WTC11 (cell line): ENCODE measurements at regions not wholly inside any gene's neighbourhood (a gene's known extent, or its start where the extent isn't known, plus 50 kb on each side); places are given as distances from the start of the nearest gene placed in this dataset.

ENCODE experiments used
- ATAC-seq: fragments of 200-7000 bp; cut with Tn5 transposase; 2 replicates; pipeline ENCODE4 v1.10.0; 2021; ENCODE audit warnings: mild to moderate bottlenecking, moderate library complexity
- CTCF ChIA-PET: fragments of 300-600 bp; sonication (Branson Sonifier 250); formaldehyde crosslinking; loops from one replicate; lab custom pipeline; 2021; ENCODE audit warnings: antibody characterized with exemption; lab: Charles Lee
- POLR2A ChIA-PET: fragments of 350-600 bp; sonication (Branson Sonifier 250); formaldehyde crosslinking; loops from one replicate; lab custom pipeline; 2021; ENCODE audit warnings: antibody characterized with exemption; lab: Charles Lee
- DNase-seq: peaks from one replicate; pipeline ENCODE4 v3.0.0; 2021; ENCODE audit warnings: low spot score
- H3K27ac Mint-ChIP-seq: 2 replicates; pipeline ENCODE4 v1.8.0; 2021; ENCODE audit warnings: mixed read lengths
- H3K27me3 Mint-ChIP-seq: 2 replicates; pipeline ENCODE4 v1.8.0; 2021; ENCODE audit warnings: low read depth, mild to moderate bottlenecking, moderate library complexity, mixed read lengths
- H3K36me3 Mint-ChIP-seq: 2 replicates; pipeline ENCODE4 v1.8.0; 2021; ENCODE audit warnings: mixed read lengths
- H3K4me1 Mint-ChIP-seq: 2 replicates; pipeline ENCODE4 v1.8.0; 2022; ENCODE audit warnings: mixed read lengths
- H3K4me3 Mint-ChIP-seq: 2 replicates; pipeline ENCODE4 v1.8.0; 2021; ENCODE audit warnings: mild to moderate bottlenecking, moderate library complexity, mixed read lengths
- H3K9me3 Mint-ChIP-seq: 2 replicates; pipeline ENCODE4 v1.8.0; 2021; ENCODE audit warnings: mixed read lengths
- ATF6 ChIP-seq: sonication (generic); formaldehyde crosslinking; IDR thresholded peaks from 2 replicates; pipeline ENCODE4 v1.8.1; 2023; ENCODE audit warnings: mild to moderate bottlenecking, missing genetic modification reagents
- E2F1 ChIP-seq: sonication (generic); formaldehyde crosslinking; IDR thresholded peaks from 2 replicates; pipeline ENCODE4 v1.8.0; 2022; ENCODE audit warnings: mild to moderate bottlenecking, missing genetic modification reagents
- E2F5 ChIP-seq: sonication (generic); formaldehyde crosslinking; IDR thresholded peaks from 2 replicates; pipeline ENCODE4 v1.8.1; 2022; ENCODE audit warnings: mild to moderate bottlenecking, moderate library complexity, missing genetic modification reagents
- GTF2I ChIP-seq: fragments of 250-450 bp; sonication (Bioruptor Pico); conservative IDR thresholded peaks from 2 replicates; pipeline ENCODE4 v1.4.0; 2021; ENCODE audit warnings: mild to moderate bottlenecking
- HMGA2 ChIP-seq: fragments of 250-450 bp; sonication (Bioruptor Pico); IDR thresholded peaks from 2 replicates; pipeline ENCODE4 v1.4.0; 2021; ENCODE audit warnings: mild to moderate bottlenecking, moderate library complexity
- HMGXB4 ChIP-seq: sonication (generic); formaldehyde crosslinking; IDR thresholded peaks from 2 replicates; pipeline ENCODE4 v1.8.1; 2023; ENCODE audit warnings: mild to moderate bottlenecking, moderate library complexity, missing genetic modification reagents
- MAX ChIP-seq: sonication (generic); formaldehyde crosslinking; IDR thresholded peaks from 2 replicates; pipeline ENCODE4 v1.8.0; 2022; ENCODE audit warnings: mild to moderate bottlenecking, missing genetic modification reagents
- MYBL2 ChIP-seq: sonication (generic); formaldehyde crosslinking; IDR thresholded peaks from 2 replicates; pipeline ENCODE4 v1.8.1; 2023; ENCODE audit warnings: mild to moderate bottlenecking, moderate library complexity, missing genetic modification reagents
- RELA ChIP-seq: sonication (generic); formaldehyde crosslinking; IDR thresholded peaks from 2 replicates; pipeline ENCODE4 v1.8.1; 2022; ENCODE audit warnings: missing genetic modification reagents, mild to moderate bottlenecking, borderline replicate concordance
- RORB ChIP-seq: fragments of 250-450 bp; sonication (Bioruptor Pico); IDR thresholded peaks from 2 replicates; pipeline ENCODE4 v1.9.0; 2021; ENCODE audit warnings: mild to moderate bottlenecking
- SMAD3 ChIP-seq: sonication (generic); formaldehyde crosslinking; IDR thresholded peaks from 2 replicates; pipeline ENCODE4 v1.8.0; 2022; ENCODE audit warnings: missing genetic modification reagents, mild to moderate bottlenecking, borderline replicate concordance
- SP1 ChIP-seq: sonication (generic); formaldehyde crosslinking; conservative IDR thresholded peaks from 2 replicates; pipeline ENCODE4 v1.8.1; 2022; ENCODE audit warnings: missing genetic modification reagents
- USF1 ChIP-seq: sonication (generic); formaldehyde crosslinking; IDR thresholded peaks from 2 replicates; pipeline ENCODE4 v1.8.0; 2022; ENCODE audit warnings: mild to moderate bottlenecking, missing genetic modification reagents
- ZNF219 ChIP-seq: sonication (generic); formaldehyde crosslinking; IDR thresholded peaks from 2 replicates; pipeline ENCODE4 v1.8.0; 2023; ENCODE audit warnings: missing genetic modification reagents, mild to moderate bottlenecking, borderline replicate concordance
- ZNF232 ChIP-seq: sonication (generic); formaldehyde crosslinking; IDR thresholded peaks from 2 replicates; pipeline ENCODE4 v1.8.0; 2022; ENCODE audit warnings: mild to moderate bottlenecking, missing genetic modification reagents
- ZNF317 ChIP-seq: sonication (generic); formaldehyde crosslinking; IDR thresholded peaks from 2 replicates; pipeline ENCODE4 v1.8.1; 2023; ENCODE audit warnings: low read depth, mild to moderate bottlenecking, moderate library complexity, missing genetic modification reagents, borderline replicate concordance
- ZNF423 ChIP-seq: fragments of 250-450 bp; sonication (Bioruptor Pico); IDR thresholded peaks from 2 replicates; pipeline ENCODE4 v2.1.2; 2022; ENCODE audit warnings: mild to moderate bottlenecking, moderate library complexity
- ZNF425 ChIP-seq: fragments of 250-450 bp; sonication (Bioruptor Pico); conservative IDR thresholded peaks from 2 replicates; pipeline ENCODE4 v1.9.0; 2021; ENCODE audit warnings: mild to moderate bottlenecking
- ZNF532 ChIP-seq: fragments of 250-450 bp; sonication (Bioruptor Pico); IDR thresholded peaks from 2 replicates; pipeline ENCODE4 v1.9.0; 2021; ENCODE audit warnings: mild to moderate bottlenecking, borderline replicate concordance

- Mint-ChIP-seq H3K27me3 (no peaks in the 10 kb centered on the region), H3K4me3 (no peak overlapping the region), H3K9me3 (peaks cover 19% of the 10 kb centered on the region), H3K27ac (no peak overlapping the region), H3K4me1 (peaks cover 16% of the 10 kb centered on the region), H3K36me3 (peaks cover 15% of the 10 kb centered on the region)
- TF ChIP-seq GTF2I (CRISPR knock-in tag), result no peak
- TF ChIP-seq HMGXB4 (CRISPR knock-in tag), result no peak
- no peak for TF ChIP-seq SMAD3 (CRISPR knock-in tag)
- TF ChIP-seq MYBL2 (CRISPR knock-in tag), result no peak
- no peak for TF ChIP-seq E2F5
- TF ChIP-seq USF1 (CRISPR knock-in tag), result no peak
- DNase-seq (no peak), ATAC-seq (peak; percentile 44; the same call in 1 of the 2 replicates)
- ChIA-PET POLR2A (no interaction called here), CTCF (interaction anchor here (0.5 to 1.9 kb wide), 3 partner anchors 22 to 696 kb away, joined by 3 to 11 read pairs (median 4); no protein-coding TSS in a partner anchor)
Observed at GRCh38 chr15:37793851-37794250, 140.6 kb upstream of the TMCO5A start.

- Mint-ChIP-seq H3K27me3 (no peaks in the 10 kb centered on the region), H3K27ac (no peak overlapping the region), H3K9me3 (peaks cover 22% of the 10 kb centered on the region), H3K4me1 (peaks cover 16% of the 10 kb centered on the region), H3K4me3 (no peak overlapping the region), H3K36me3 (peaks cover 17% of the 10 kb centered on the region)
- ATAC-seq (no peak), DNase-seq (no peak)
- CTCF ChIA-PET, result interaction anchor here (1.9 kb wide), 1 partner anchor 30 kb away, joined by 11 read pairs; no protein-coding TSS in a partner anchor
- TF ChIP-seq ZNF219 (CRISPR knock-in tag), result no peak
- no peak for TF ChIP-seq ZNF317 (CRISPR knock-in tag)
- TF ChIP-seq E2F1, result no peak
- TF ChIP-seq SP1 (CRISPR knock-in tag), result no peak
- TF ChIP-seq RORB (CRISPR knock-in tag), result no peak
- no peak for TF ChIP-seq ZNF232 (CRISPR knock-in tag)
- TF ChIP-seq ZNF425 (CRISPR knock-in tag), result no peak
- no peak for TF ChIP-seq RELA (CRISPR knock-in tag)
- no peak for TF ChIP-seq ZNF423 (CRISPR knock-in tag)
- TF ChIP-seq ATF6 (CRISPR knock-in tag), result no peak
- TF ChIP-seq MAX, result no peak
- TF ChIP-seq HMGA2 (CRISPR knock-in tag), result no peak
- no peak for TF ChIP-seq ZNF532 (CRISPR knock-in tag)
- POLR2A ChIA-PET, result no interaction called here
Observed at GRCh38 chr15:37794947-37795346, 139.5 kb upstream of the TMCO5A start.
